Smooth muscle cell (in vitro differentiated cells): ENCODE measurements at regions not wholly inside any gene's neighbourhood (a gene's known extent, or its start where the extent isn't known, plus 50 kb on each side); places are given as distances from the start of the nearest gene placed in this dataset.
A peak's percentile ranks its signal among the peaks of the same experiment; 100 is the strongest.

Source experiments
- DNase-seq: peaks from one replicate; lab custom pipeline; 2025; ENCODE audit not compliant: unreplicated experiment; lab: John Stamatoyannopoulos, UW
- H2AFZ ChIP-seq: fragments of 200-600 bp; sonication (generic); 2 replicates; pipeline ENCODE4 v1.6.0; 2016; ENCODE audit warnings: antibody characterized with exemption, low read depth, mild to moderate bottlenecking
- H3F3A ChIP-seq: fragments of 200-600 bp; sonication (generic); 2 replicates; pipeline ENCODE4 v1.6.0; 2017; ENCODE audit warnings: antibody characterized with exemption, low read depth
- H3K27ac ChIP-seq: fragments of 200-600 bp; sonication (generic); 2 replicates; pipeline ENCODE4 v1.5.1; 2016; ENCODE audit warnings: low read depth, mild to moderate bottlenecking
- H3K27me3 ChIP-seq: fragments of 200-600 bp; sonication (generic); 2 replicates; pipeline ENCODE4 v1.6.1; 2016; ENCODE audit warnings: low read depth, mild to moderate bottlenecking
- H3K36me3 ChIP-seq: fragments of 200-600 bp; sonication (generic); 2 replicates; pipeline ENCODE4 v1.5.1; 2016; ENCODE audit warnings: low read depth
- H3K4me1 ChIP-seq: fragments of 200-600 bp; sonication (generic); 2 replicates; pipeline ENCODE4 v1.5.1; 2016; ENCODE audit warnings: low read depth
- H3K4me2 ChIP-seq: fragments of 200-600 bp; sonication (generic); 2 replicates; pipeline ENCODE4 v1.6.0; 2016; ENCODE audit warnings: mild to moderate bottlenecking
- H3K4me3 ChIP-seq: fragments of 200-600 bp; sonication (generic); 2 replicates; pipeline ENCODE4 v1.5.1; 2016; ENCODE audit warnings: mild to moderate bottlenecking
- H3K79me2 ChIP-seq: fragments of 200-600 bp; sonication (generic); 2 replicates; pipeline ENCODE4 v1.6.0; 2016; ENCODE audit warnings: low read depth, mild to moderate bottlenecking
- H3K9ac ChIP-seq: fragments of 200-600 bp; sonication (generic); 2 replicates; pipeline ENCODE4 v1.6.0; 2016; ENCODE audit warnings: low read depth
- H3K9me3 ChIP-seq: fragments of 200-600 bp; sonication (generic); replicated peaks from 2 replicates; pipeline ENCODE4 v1.5.1; 2016; ENCODE audit warnings: low read depth
- H4K20me1 ChIP-seq: fragments of 200-600 bp; sonication (generic); 2 replicates; pipeline ENCODE4 v1.6.0; 2016; ENCODE audit warnings: low read depth
- CTCF ChIP-seq: fragments of 200-600 bp; sonication (generic); IDR thresholded peaks from 2 replicates; pipeline ENCODE4 v1.5.1; 2017; ENCODE audit warnings: borderline replicate concordance, mild to moderate bottlenecking, antibody characterized with exemption; ENCODE audit not compliant: insufficient read depth, poor library complexity, severe bottlenecking
- WGBS: methylation state at CpG from one replicate; pipeline ENCODE4 v1.1.7; 2016; ENCODE audit warnings: low lambda C conversion rate; 5-methylcytosine and 5-hydroxymethylcytosine counted together

DNA sequence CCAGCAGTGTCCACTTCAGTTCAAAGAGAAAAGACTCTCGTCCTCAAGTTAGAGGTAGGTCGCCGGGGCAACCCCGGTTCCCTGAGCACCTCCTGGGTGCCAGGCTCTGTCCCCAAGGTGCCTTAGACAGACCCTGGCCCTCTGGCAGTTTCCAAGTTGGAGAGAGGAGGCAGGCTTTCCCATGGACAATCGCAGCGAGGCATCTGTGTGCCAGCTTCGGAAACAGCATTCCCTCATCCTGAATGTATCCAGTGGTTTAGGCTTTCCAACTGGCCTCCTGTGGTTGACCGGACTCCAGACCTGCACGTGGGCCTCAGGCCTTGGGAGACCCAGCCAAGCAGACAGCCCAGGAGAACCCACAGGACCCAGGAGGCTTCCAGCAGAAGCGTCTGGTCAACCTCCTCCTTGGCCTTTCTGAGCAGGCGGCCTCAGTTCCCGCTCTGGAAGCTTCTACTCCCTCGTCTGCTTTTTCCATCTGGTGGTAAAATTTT is 70.3 kb downstream of the KCNF1 start:
- no peak for DNase-seq
- Histone ChIP-seq H4K20me1 (no peaks in the 10 kb centered on the region), H3K27ac (no peak overlapping the region), H3K79me2 (no peaks in the 10 kb centered on the region), H3K4me3 (no peak overlapping the region), H3K27me3 (no peaks in the 10 kb centered on the region), H3K9ac (no peak overlapping the region), H3F3A (peaks cover 4% of the 10 kb centered on the region), H3K9me3 (no peaks in the 10 kb centered on the region), H3K4me2 (no peak overlapping the region), H3K36me3 (no peaks in the 10 kb centered on the region), H2AFZ (no peak overlapping the region), H3K4me1 (peaks cover 13% of the 10 kb centered on the region)
- WGBS: 94% methylated on average over 13 of the region's 13 CpGs
- no peak for TF ChIP-seq CTCF

- TF ChIP-seq CTCF: no peak
- H3K79me2 ChIP-seq: no peaks in the 10 kb centered on the region
- no peaks in the 10 kb centered on the region for H3K27me3 ChIP-seq
- H3K36me3 ChIP-seq: no peaks in the 10 kb centered on the region
- H3K4me3 ChIP-seq: no peak overlapping the region
- no peaks in the 10 kb centered on the region for H3K9me3 ChIP-seq
- peak overlapping the region; percentile 44 for H3K4me2 ChIP-seq
- H3F3A ChIP-seq: peaks cover 4% of the 10 kb centered on the region
- no peak overlapping the region for H3K27ac ChIP-seq
- no peak overlapping the region for H3K9ac ChIP-seq
- H3K4me1 ChIP-seq: peaks cover 2% of the 10 kb centered on the region
- WGBS: 70% methylated on average over 25 of the region's 25 CpGs
- H2AFZ ChIP-seq: peak overlapping the region; percentile 67
- H4K20me1 ChIP-seq: no peaks in the 10 kb centered on the region
- no peak for DNase-seq
These were observed 71.4 kb downstream of the KCNF1 start for GRCh38 chr2:10982931-10983701.

DNA sequence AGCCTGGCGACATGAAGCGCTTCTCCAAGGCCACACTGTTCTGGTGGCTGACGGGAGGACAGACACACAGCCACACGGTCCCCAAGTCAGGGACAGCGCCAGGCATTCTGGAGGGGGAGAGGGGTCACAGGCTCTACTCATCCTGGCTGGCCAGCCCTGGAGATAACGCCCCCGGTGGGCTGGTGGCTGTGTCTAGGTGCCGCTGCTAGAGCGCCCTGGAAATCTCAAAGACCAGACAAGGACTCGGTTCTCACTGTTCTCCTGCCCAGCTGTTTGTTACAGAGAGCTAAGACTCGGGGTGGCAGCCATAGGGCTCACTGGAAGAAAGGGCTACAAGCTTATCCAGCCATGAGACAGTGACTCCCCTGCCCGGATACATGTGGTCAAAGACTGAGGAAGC is 72.0 kb downstream of the KCNF1 start:
- no peaks in the 10 kb centered on the region for H3K4me1 ChIP-seq
- H3K36me3 ChIP-seq: no peaks in the 10 kb centered on the region
- TF ChIP-seq CTCF: no peak
- H3K27me3 ChIP-seq: no peaks in the 10 kb centered on the region
- no peaks in the 10 kb centered on the region for H4K20me1 ChIP-seq
- H3K9me3 ChIP-seq: no peaks in the 10 kb centered on the region
- DNase-seq: no peak
- peak overlapping the region; percentile 44 for H3K4me2 ChIP-seq
- peaks cover 4% of the 10 kb centered on the region for H3F3A ChIP-seq
- H3K27ac ChIP-seq: no peak overlapping the region
- no peaks in the 10 kb centered on the region for H3K79me2 ChIP-seq
- H2AFZ ChIP-seq: peak overlapping the region; percentile 67
- 67% methylated on average over 12 of the region's 12 CpGs for WGBS
- H3K9ac ChIP-seq: no peak overlapping the region
- H3K4me3 ChIP-seq: no peak overlapping the region
